ENCODE measurements at regions not wholly inside any gene's neighbourhood (a gene's known extent, or its start where the extent isn't known, plus 50 kb on each side); places are given as distances from the start of the nearest gene placed in this dataset.

DNA sequence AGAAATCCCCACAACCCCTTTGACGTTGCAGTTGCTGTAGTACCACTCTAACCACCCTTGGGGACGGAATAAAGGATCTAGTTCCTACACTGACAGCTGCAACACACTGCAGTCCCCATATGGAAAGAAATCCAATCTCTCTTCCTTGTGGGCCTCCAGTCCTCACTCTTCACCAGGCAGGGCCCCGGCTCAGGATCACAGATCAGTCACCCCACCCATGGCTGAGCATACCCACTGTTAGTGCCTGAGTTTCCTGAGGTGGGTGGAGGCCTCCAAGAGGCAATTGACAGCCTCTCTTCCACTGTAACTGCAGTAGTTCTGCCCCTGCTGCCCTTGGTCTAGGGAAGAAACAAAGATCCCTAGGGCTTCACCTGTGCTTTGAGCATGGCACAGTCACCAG, 670.0 kb upstream of the CDH2 start:
- H3K4me2 ChIP-seq: no peak overlapping the region
- H3K36me3 ChIP-seq (ENCODE audit: insufficient read depth): no peaks in the 10 kb centered on the region
- no peaks in the 10 kb centered on the region for H3K79me2 ChIP-seq (ENCODE audit: insufficient read depth, low read depth)
- H2AFZ ChIP-seq (ENCODE audit: low read depth): no peak overlapping the region
- H3K4me1 ChIP-seq (ENCODE audit: low read depth, poor library complexity, severe bottlenecking): no peaks in the 10 kb centered on the region
- no peaks in the 10 kb centered on the region for H4K20me1 ChIP-seq (ENCODE audit: insufficient read depth)
- H3K9ac ChIP-seq: no peak overlapping the region
- no peak overlapping the region for H3K27ac ChIP-seq
- H3K4me3 ChIP-seq (IDR thresholded peaks at IDR 0.05; ENCODE audit: insufficient read depth, low read depth, low read length): no peak overlapping the region
- H3K27me3 ChIP-seq (ENCODE audit: insufficient read depth, low read depth): no peaks in the 10 kb centered on the region
- TF ChIP-seq, protein P1, sequence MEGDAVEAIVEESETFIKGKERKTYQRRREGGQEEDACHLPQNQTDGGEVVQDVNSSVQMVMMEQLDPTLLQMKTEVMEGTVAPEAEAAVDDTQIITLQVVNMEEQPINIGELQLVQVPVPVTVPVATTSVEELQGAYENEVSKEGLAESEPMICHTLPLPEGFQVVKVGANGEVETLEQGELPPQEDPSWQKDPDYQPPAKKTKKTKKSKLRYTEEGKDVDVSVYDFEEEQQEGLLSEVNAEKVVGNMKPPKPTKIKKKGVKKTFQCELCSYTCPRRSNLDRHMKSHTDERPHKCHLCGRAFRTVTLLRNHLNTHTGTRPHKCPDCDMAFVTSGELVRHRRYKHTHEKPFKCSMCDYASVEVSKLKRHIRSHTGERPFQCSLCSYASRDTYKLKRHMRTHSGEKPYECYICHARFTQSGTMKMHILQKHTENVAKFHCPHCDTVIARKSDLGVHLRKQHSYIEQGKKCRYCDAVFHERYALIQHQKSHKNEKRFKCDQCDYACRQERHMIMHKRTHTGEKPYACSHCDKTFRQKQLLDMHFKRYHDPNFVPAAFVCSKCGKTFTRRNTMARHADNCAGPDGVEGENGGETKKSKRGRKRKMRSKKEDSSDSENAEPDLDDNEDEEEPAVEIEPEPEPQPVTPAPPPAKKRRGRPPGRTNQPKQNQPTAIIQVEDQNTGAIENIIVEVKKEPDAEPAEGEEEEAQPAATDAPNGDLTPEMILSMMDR (conservative IDR thresholded peaks at IDR 0.05; ENCODE audit: low read depth, low read length): no peak

DNA sequence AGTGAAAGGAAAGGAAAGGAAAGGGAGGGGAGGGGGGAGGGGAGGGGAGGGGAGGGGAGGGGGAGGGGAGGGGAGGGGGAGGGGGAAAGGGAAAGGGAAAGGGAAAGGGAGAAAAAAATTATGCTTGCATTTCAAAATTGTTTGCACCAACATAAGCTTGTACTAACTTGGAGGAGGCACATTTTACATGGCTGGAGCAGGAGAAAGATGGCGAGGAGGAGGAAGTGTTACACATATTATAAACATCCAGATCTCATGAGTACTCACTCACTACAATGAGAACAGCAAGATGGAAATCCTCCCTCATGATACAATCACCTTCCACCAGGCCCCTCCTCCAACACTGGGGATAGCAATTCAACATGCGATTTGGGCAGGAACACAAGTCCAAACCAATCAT, 660.2 kb upstream of the CDH2 start:
- TF ChIP-seq, protein P1 (conservative IDR thresholded peaks at IDR 0.05; ENCODE audit: low read depth, low read length): no peak
- no peak overlapping the region for H2AFZ ChIP-seq (ENCODE audit: low read depth)
- no peak overlapping the region for H3K9ac ChIP-seq
- H3K27me3 ChIP-seq (ENCODE audit: insufficient read depth, low read depth): no peaks in the 10 kb centered on the region
- no peaks in the 10 kb centered on the region for H4K20me1 ChIP-seq (ENCODE audit: insufficient read depth)
- H3K4me2 ChIP-seq: no peak overlapping the region
- no peaks in the 10 kb centered on the region for H3K79me2 ChIP-seq (ENCODE audit: insufficient read depth, low read depth)
- no peak overlapping the region for H3K27ac ChIP-seq
- no peak overlapping the region for H3K4me3 ChIP-seq (IDR thresholded peaks at IDR 0.05; ENCODE audit: insufficient read depth, low read depth, low read length)
- H3K4me1 ChIP-seq (ENCODE audit: low read depth, poor library complexity, severe bottlenecking): peaks cover 30% of the 10 kb centered on the region
- no peaks in the 10 kb centered on the region for H3K36me3 ChIP-seq (ENCODE audit: insufficient read depth)

DNA sequence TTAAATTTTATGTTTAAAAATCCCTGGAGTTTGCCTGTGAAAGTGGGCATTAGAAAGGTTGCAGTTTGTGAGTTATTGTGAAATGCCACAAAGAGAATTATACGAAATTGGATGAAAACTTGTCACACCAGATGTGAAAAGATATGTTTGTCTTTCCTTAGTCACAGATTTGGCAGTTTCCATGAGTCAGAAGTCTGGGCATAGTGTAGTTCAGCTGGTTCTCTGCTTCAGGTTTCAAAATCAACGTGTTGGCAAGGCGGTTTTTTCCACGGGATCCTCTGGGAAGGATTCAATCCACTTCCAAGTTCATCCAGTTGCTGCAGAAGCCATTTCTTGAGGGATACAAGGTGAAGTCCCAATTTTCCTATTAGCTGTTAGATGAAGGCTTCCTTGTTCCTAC, 658.0 kb upstream of the CDH2 start:
- H3K4me3 ChIP-seq (IDR thresholded peaks at IDR 0.05; ENCODE audit: insufficient read depth, low read depth, low read length): no peak overlapping the region
- no peaks in the 10 kb centered on the region for H3K79me2 ChIP-seq (ENCODE audit: insufficient read depth, low read depth)
- no peaks in the 10 kb centered on the region for H3K36me3 ChIP-seq (ENCODE audit: insufficient read depth)
- TF ChIP-seq, protein P1 (conservative IDR thresholded peaks at IDR 0.05; ENCODE audit: low read depth, low read length): no peak
- peaks cover 52% of the 10 kb centered on the region for H3K4me1 ChIP-seq (ENCODE audit: low read depth, poor library complexity, severe bottlenecking)
- no peaks in the 10 kb centered on the region for H3K27me3 ChIP-seq (ENCODE audit: insufficient read depth, low read depth)
- H2AFZ ChIP-seq (ENCODE audit: low read depth): no peak overlapping the region
- no peaks in the 10 kb centered on the region for H4K20me1 ChIP-seq (ENCODE audit: insufficient read depth)
- no peak overlapping the region for H3K4me2 ChIP-seq
- H3K9ac ChIP-seq: no peak overlapping the region
- H3K27ac ChIP-seq: no peak overlapping the region

DNA sequence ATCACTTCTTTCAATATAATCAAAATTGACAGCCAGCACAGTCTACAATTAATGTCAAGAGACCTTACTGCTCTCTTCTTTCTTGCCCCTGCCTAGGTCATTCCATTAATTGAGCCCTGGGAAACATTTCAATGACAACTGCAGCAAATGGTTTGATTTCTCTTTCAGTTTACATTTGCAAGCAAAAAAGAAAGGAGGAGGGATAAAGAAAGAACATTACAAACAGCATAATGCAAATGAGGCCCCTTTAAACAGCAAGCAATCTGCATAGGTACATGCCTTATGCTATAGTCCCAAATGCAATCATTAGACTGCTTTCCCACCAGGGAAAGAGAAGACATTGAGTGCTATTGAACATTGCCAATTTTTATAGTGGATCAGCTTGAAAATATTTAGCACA, 655.0 kb upstream of the CDH2 start:
- Histone ChIP-seq H3K79me2 (ENCODE audit: insufficient read depth, low read depth) (no peaks in the 10 kb centered on the region), H3K4me3 (IDR thresholded peaks at IDR 0.05; ENCODE audit: insufficient read depth, low read depth, low read length) (no peak overlapping the region), H2AFZ (ENCODE audit: low read depth) (peak overlapping the region; percentile 41; the same call in 1 of the 2 replicates), H3K27ac (peak overlapping the region; percentile 37), H4K20me1 (ENCODE audit: insufficient read depth) (no peaks in the 10 kb centered on the region), H3K9ac (no peak overlapping the region), H3K4me2 (peak overlapping the region; percentile 61), H3K4me1 (ENCODE audit: low read depth, poor library complexity, severe bottlenecking) (peaks cover 82% of the 10 kb centered on the region), H3K36me3 (ENCODE audit: insufficient read depth) (no peaks in the 10 kb centered on the region), H3K27me3 (ENCODE audit: insufficient read depth, low read depth) (no peaks in the 10 kb centered on the region)
- TF ChIP-seq, protein P1 (conservative IDR thresholded peaks at IDR 0.05; ENCODE audit: low read depth, low read length): no peak
